GM12873 (cell line): ENCODE measurements at regions not wholly inside any gene's neighbourhood (a gene's known extent, or its start where the extent isn't known, plus 50 kb on each side); places are given as distances from the start of the nearest gene placed in this dataset.

ENCODE experiments used
- CTCF ChIP-seq: IDR thresholded peaks from 2 replicates; pipeline ENCODE4 v1.5.1; 2012; ENCODE audit warnings: low read depth, mild to moderate bottlenecking, moderate library complexity, low read length, control low read depth; ENCODE audit not compliant: insufficient read depth; ENCODE audit errors: missing control alignments

- TF ChIP-seq CTCF = no peak
These were observed 161.2 kb upstream of the MBL2 start for GRCh38 chr10:52933748-52934147.

DNA sequence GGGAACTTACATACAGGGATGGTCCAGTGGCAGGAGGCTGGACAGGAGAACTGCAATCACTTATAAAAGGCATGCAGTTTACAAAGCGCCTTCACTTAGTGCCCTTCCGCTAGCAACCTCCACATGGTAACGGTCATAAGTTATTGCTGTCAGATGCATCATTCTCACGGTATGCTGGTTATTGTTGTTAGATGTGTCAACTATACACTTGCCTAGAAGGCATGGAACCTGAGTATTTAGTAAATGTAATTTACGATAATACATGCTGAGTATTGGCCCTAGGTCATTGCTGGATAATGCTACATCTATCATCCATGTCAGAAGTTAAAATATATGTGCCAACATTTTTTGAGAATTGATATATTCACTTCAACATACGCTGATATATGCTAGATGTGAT lies 155.1 kb upstream of the MBL2 start:
- TF ChIP-seq CTCF = no peak

DNA sequence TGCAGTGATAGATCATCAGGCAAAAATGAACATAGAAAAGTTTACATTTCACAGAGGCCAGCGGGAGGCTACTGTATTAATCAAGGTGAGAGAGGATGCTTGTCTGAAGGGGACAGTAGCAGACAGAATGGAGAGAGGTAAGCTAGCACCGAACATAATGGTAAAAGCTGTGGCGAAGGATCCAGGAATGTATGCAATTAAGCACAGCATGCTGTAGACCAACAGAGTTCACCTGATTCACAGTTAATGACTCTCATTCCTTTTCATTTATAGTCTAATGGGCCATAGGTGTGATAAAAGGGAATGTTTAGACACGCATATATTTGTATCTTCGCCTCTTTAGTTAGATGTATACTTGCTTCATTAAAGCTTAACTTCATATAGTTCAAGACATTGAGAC lies 150.9 kb upstream of the MBL2 start:
- no peak for TF ChIP-seq CTCF

GRCh38 chr10:52918714-52919305 lies 146.2 kb upstream of the MBL2 start:
- TF ChIP-seq CTCF = no peak

DNA sequence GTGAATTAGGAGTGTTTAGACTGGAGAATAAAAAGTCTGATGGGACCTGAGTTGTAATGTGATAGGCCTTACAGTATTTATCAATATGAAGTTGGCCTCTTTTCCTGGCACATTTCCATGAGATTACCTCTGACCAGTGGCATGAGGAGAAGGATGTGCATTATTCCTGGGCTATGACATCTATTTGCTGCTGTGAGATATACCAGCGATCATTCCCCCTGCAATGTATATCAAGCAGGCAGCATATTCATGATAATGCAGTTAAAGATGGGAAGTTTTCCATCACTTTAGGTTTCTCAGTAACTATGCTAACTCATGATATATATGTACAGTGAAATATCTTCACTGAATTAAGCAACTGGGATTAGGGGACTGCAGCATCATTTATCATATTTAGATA lies 142.8 kb upstream of the MBL2 start:
- TF ChIP-seq CTCF = no peak

DNA sequence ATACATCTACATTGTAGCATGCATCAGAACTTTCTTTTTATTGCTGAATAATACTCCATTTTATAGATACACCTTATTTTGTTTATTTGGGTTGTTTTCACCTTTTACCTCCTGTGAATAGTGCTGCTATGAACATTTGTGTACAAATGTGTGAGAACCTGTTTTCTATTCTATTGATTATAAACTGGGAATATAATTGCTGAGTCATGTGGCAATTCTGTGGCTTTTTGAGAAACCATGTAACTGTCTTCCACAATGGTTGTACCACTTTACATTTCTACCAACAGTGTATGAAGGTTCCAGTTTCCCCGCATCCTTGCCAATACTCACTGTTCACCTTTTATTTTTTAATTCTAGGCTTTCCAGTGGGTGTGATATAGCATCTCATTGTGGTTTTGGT lies 138.6 kb upstream of the MBL2 start:
- TF ChIP-seq CTCF = no peak

DNA sequence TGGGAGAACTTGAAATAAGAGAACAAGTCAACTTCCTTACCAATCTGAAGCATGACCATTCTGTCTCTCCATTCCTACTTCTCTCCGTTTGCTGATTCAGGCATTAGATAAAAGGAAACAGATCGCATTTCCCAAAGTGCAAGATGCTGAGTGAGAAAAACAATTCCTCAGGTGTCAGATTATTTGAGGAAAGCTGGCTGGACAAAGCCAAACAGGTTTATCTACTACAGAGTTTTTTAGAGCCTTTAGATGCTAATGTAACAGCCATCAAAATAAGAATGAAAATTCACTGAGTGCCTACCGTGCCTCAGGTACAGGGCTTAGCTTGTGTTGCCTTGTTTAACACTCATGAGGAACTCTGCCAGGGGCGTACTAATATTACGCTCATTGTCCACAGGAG lies 135.9 kb upstream of the MBL2 start:
- TF ChIP-seq CTCF = no peak
